ENCODE measurements at regions not wholly inside any gene's neighbourhood (a gene's known extent, or its start where the extent isn't known, plus 50 kb on each side); places are given as distances from the start of the nearest gene placed in this dataset.

- no peak for ATAC-seq
- Histone ChIP-seq H3K27ac (no peak overlapping the region), H3K36me3 (no peaks in the 10 kb centered on the region), H3K9me3 (no peaks in the 10 kb centered on the region), H3K27me3 (peaks cover 0 to 46% (median 7%) of the 10 kb centered on the region in 7 donors), H3K4me1 (no peaks in the 10 kb centered on the region), H3K4me3 (no peak overlapping the region)
- TF ChIP-seq CTCF (IDR thresholded peaks at IDR 0.05): no peak
- 85 to 86% methylated on average over 1 of the region's 1 CpG for WGBS, 2 donors
- intact Hi-C loops (cut with DNase I): loop anchor here in 6 of 10 donors (10.0 kb wide), 5 partner anchors 123 to 1573 kb away; no protein-coding TSS in a partner anchor
- DNase-seq: no peak
Observed at GRCh38 chr20:9971746-9972145, 63.0 kb upstream of the ANKEF1 start.

- no peak for ATAC-seq
- no peak overlapping the region for H3K4me3 ChIP-seq
Observed at GRCh38 chr20:9969626-9970025, 65.2 kb upstream of the ANKEF1 start.

DNA sequence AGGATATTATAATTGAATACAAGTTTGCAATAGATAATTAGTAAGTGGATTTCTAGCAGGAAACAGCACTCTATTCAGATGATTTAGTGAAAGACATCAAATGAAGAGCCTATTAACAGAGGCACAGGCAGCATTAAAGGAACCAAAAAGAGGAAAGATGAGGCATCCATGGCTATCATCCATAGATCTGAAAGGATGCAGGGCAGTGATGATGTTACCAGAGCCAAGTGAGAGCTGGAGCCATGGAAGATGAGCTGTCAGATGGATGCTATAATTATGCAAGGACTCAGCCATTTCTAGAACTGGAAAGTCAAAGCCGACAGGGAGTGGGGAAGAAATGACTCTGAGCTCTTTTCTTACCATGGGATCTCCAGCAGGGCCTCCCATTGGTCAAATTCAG is 66.8 kb upstream of the ANKEF1 start:
- H3K27me3 ChIP-seq: peaks cover 0 to 69% (median 5%) of the 10 kb centered on the region in 7 donors

More at GRCh38 chr20:9969626-9970025, 65.2 kb upstream of the ANKEF1 start:
- DNase-seq: no peak
- WGBS, 2 donors: 71 to 76% methylated on average over 1 of the region's 1 CpG
- H3K4me1 ChIP-seq: no peaks in the 10 kb centered on the region
- intact Hi-C loops (cut with DNase I): loop anchor here in 6 of 10 donors (10.0 kb wide), 5 partner anchors 125 to 1575 kb away; no protein-coding TSS in a partner anchor
- H3K27ac ChIP-seq: no peak overlapping the region
- H3K36me3 ChIP-seq: no peaks in the 10 kb centered on the region
- H3K27me3 ChIP-seq: peaks cover 0 to 55% (median 7%) of the 10 kb centered on the region in 7 donors
- H3K9me3 ChIP-seq: no peaks in the 10 kb centered on the region
- TF ChIP-seq CTCF (IDR thresholded peaks at IDR 0.05): no peak

GRCh38 chr20:9966966-9967365 is 67.8 kb upstream of the ANKEF1 start:
- no peaks in the 10 kb centered on the region for H3K4me1 ChIP-seq
- no peak for DNase-seq
- no peak overlapping the region for H3K27ac ChIP-seq
- H3K36me3 ChIP-seq: no peaks in the 10 kb centered on the region
- peaks cover 0 to 64% (median 5%) of the 10 kb centered on the region in 7 donors for H3K27me3 ChIP-seq
- no peaks in the 10 kb centered on the region for H3K9me3 ChIP-seq
- ATAC-seq: no peak
- intact Hi-C loops (cut with DNase I): no loop called here
- no peak overlapping the region for H3K4me3 ChIP-seq
- peak in 3 of 9 donors; percentile 8 to 17 (median 12) for TF ChIP-seq CTCF (IDR thresholded peaks at IDR 0.05)
- WGBS, 2 donors: 41 to 43% methylated on average over 7 of the region's 7 CpGs

More for the DNA sequence above, 66.8 kb upstream of the ANKEF1 start:
- intact Hi-C loops (cut with DNase I): no loop called here
- H3K4me3 ChIP-seq: no peak overlapping the region
- 29 to 78% methylated on average over 1 of the region's 1 CpG for WGBS, 2 donors
- no peak for TF ChIP-seq CTCF (IDR thresholded peaks at IDR 0.05)
- no peak for ATAC-seq
- H3K36me3 ChIP-seq: no peaks in the 10 kb centered on the region
- H3K27ac ChIP-seq: no peak overlapping the region
- no peaks in the 10 kb centered on the region for H3K9me3 ChIP-seq
- H3K4me1 ChIP-seq: no peaks in the 10 kb centered on the region
- no peak for DNase-seq
